ENCODE measurements at regions not wholly inside any gene's neighbourhood (a gene's known extent, or its start where the extent isn't known, plus 50 kb on each side); places are given as distances from the start of the nearest gene placed in this dataset.
"Not testable (repeated sequence)": the region's sequence is repeated elsewhere in the genome, so short reads cannot be mapped to it uniquely, and the experiment has no call there.

DNA sequence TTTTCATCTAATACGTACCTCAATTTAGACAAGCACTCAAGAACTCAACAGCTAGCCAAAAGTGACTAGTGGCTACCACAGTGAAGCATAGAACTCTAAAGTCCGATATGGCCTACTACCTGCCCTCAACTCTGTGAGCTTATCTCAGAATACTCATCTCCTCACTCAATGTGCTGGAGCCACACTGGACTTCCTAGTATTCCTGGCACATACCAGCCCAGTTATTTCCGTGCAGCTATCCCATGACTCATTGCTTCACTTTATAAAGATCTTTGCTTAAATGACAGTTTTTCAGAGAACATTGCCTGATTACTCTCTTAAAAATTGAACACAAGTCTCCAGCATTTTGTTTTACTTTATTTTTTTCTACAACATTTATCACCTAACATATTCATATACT, 524.7 kb downstream of the PYDC2 start:
- Histone ChIP-seq H3K36me3 (no peaks in the 10 kb centered on the region), H3K27ac (no peak overlapping the region), H3K4me3 (no peak overlapping the region), H3K9me3 (no peaks in the 10 kb centered on the region), H3K27me3 (no peaks in the 10 kb centered on the region), H3K4me1 (no peaks in the 10 kb centered on the region)
- ATAC-seq (no peak), DNase-seq (no peak)
- no peak for TF ChIP-seq POLR2A (IDR thresholded peaks at IDR 0.05)
- TF ChIP-seq, protein P1, sequence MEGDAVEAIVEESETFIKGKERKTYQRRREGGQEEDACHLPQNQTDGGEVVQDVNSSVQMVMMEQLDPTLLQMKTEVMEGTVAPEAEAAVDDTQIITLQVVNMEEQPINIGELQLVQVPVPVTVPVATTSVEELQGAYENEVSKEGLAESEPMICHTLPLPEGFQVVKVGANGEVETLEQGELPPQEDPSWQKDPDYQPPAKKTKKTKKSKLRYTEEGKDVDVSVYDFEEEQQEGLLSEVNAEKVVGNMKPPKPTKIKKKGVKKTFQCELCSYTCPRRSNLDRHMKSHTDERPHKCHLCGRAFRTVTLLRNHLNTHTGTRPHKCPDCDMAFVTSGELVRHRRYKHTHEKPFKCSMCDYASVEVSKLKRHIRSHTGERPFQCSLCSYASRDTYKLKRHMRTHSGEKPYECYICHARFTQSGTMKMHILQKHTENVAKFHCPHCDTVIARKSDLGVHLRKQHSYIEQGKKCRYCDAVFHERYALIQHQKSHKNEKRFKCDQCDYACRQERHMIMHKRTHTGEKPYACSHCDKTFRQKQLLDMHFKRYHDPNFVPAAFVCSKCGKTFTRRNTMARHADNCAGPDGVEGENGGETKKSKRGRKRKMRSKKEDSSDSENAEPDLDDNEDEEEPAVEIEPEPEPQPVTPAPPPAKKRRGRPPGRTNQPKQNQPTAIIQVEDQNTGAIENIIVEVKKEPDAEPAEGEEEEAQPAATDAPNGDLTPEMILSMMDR (IDR thresholded peaks at IDR 0.05 in 4 of 5, conservative IDR thresholded peaks at IDR 0.05 in 1 of 5) = no peak
- intact Hi-C loops (cut with DNase I; ENCODE audit: low total_unique reads) = no loop called here
- in situ Hi-C loops (cut with MboI; ENCODE audit: low sequenced_read_pairs in 4 of 4) = no loop called here

DNA sequence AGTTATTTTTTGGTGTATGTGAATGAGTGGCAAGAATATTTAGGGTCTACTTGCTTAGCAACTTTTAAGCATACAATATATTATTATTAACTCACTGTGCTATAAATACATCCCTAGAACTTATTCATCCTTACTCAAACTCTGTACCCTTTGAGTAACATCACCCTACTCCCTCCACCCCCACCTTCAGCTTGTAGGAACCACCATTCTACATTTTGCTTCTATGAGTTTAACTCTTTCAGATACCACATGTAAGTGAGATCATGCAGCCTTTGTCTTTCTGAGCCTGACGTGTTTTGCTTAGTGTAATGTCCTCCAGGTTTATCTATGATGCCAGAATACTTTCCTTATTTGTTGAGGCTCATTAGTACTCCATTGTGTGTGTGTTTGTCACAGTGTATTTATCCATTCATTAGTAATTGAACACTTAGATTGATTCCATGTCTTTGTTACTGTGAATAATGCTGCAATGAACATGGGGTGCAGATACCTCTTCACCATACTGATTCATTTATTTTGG, 526.9 kb downstream of the PYDC2 start:
- Histone ChIP-seq H3K27me3 (no peaks in the 10 kb centered on the region), H3K27ac (no peak overlapping the region), H3K36me3 (no peaks in the 10 kb centered on the region), H3K4me1 (no peaks in the 10 kb centered on the region), H3K9me3 (no peaks in the 10 kb centered on the region), H3K4me3 (no peak overlapping the region)
- ATAC-seq (no peak), DNase-seq (no peak)
- TF ChIP-seq, protein P1 (IDR thresholded peaks at IDR 0.05 in 4 of 5, conservative IDR thresholded peaks at IDR 0.05 in 1 of 5) = no peak
- no peak for TF ChIP-seq POLR2A (IDR thresholded peaks at IDR 0.05)
- in situ Hi-C loops (cut with MboI; ENCODE audit: low sequenced_read_pairs in 4 of 4) (no loop called here), intact Hi-C loops (cut with DNase I; ENCODE audit: low total_unique reads) (no loop called here)

DNA sequence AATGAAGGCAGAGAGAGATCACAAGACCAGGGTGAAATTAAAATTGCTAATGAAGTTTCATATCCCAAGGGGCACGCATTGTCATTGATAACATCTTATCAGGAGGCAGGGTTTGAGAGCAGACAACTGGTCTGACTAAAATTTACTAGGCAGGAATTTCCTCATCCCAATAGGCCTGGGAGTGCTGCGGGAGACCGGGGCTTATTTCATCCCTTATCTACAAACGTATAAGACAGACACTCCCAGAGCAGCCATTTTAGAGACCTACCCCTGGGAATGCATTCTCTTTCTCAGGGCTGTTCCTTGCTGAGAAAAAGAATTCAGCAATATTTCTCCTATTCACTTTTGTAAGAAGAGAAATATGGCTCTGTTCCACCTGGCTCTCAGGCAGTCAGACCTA, 533.0 kb downstream of the PYDC2 start:
- H3K27ac ChIP-seq; in situ Hi-C loops (cut with MboI; ENCODE audit: low sequenced_read_pairs in 4 of 4); DNase-seq; intact Hi-C loops (cut with DNase I; ENCODE audit: low total_unique reads); H3K4me1 ChIP-seq; H3K9me3 ChIP-seq; ATAC-seq; H3K27me3 ChIP-seq; H3K36me3 ChIP-seq; H3K4me3 ChIP-seq: not testable (repeated sequence)

DNA sequence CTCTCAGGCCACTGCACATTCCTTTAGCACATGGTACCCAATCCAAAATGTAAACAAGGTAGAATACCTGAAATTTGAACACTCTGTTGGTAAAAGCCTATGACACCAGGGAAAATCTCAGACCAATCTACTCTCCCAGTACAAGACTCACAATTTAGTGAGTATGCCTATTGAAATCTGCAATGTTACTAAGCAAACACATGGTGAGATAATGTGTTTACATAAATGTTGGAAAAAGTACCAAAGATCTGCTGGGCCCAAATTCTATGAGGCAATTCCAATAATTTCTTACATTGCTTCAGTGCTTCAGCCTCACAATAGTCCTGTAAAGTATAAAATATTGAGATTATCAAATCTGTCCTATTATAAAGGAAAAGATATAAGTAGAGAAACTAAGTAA, 536.1 kb downstream of the PYDC2 start:
- DNase-seq (no peak), ATAC-seq (no peak)
- intact Hi-C loops (cut with DNase I; ENCODE audit: low total_unique reads) = no loop called here
- Histone ChIP-seq H3K27me3 (no peaks in the 10 kb centered on the region), H3K4me3 (no peak overlapping the region), H3K9me3 (no peaks in the 10 kb centered on the region), H3K4me1 (no peaks in the 10 kb centered on the region), H3K27ac (no peak overlapping the region), H3K36me3 (no peaks in the 10 kb centered on the region)
- in situ Hi-C loops (cut with MboI; ENCODE audit: low sequenced_read_pairs in 4 of 4) = no loop called here
- no peak for TF ChIP-seq POLR2A (IDR thresholded peaks at IDR 0.05)
- TF ChIP-seq, protein P1 (IDR thresholded peaks at IDR 0.05 in 4 of 5, conservative IDR thresholded peaks at IDR 0.05 in 1 of 5) = no peak

DNA sequence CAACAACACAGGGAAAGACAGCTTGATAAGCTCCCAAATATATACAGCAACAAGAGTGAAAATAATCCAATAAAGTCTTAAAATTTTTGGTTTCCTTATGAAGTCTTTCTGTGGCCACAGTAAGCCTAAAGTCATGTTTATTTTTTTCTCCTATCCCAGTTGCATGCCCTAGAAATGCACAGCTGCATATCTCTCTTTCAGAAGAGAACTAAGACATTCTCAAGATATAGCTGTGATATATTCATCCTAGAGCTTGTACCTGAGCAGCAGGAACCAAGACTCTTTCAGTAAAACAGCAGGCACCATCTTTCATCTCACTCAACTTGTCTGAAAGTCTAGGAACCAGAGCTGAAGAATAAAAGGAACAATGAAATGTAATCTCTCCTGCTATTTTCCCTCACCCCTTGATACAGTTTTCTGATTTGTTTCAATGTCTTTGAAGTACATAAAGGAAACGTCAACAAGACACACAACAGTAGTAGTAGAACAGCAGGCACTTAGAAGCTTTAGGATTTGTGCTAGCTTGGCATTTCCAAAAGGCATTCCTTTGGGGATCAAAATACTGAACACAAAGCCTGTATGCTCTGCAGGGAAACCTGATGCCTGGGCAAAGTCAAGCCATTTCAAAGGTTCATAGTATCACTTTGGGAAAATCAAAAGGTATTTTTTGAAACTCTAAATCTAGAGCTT, 536.8 kb downstream of the PYDC2 start:
- in situ Hi-C loops (cut with MboI; ENCODE audit: low sequenced_read_pairs in 4 of 4) = no loop called here
- ATAC-seq = no peak

More for the DNA sequence above, 536.8 kb downstream of the PYDC2 start:
- Histone ChIP-seq H3K9me3 (no peaks in the 10 kb centered on the region), H3K4me1 (no peaks in the 10 kb centered on the region), H3K4me3 (no peak overlapping the region), H3K36me3 (no peaks in the 10 kb centered on the region), H3K27me3 (no peaks in the 10 kb centered on the region), H3K27ac (no peak overlapping the region)
- intact Hi-C loops (cut with DNase I; ENCODE audit: low total_unique reads) = no loop called here
- TF ChIP-seq POLR2A (IDR thresholded peaks at IDR 0.05) = no peak
- TF ChIP-seq, protein P1 (IDR thresholded peaks at IDR 0.05 in 4 of 5, conservative IDR thresholded peaks at IDR 0.05 in 1 of 5) = no peak
- DNase-seq = no peak

Data from gastrocnemius medialis (tissue), 4 donors.